SKM-1 treated with dmso at 0.1 percent for 144 hours (cell line): ENCODE measurements at regions not wholly inside any gene's neighbourhood (a gene's known extent, or its start where the extent isn't known, plus 50 kb on each side); places are given as distances from the start of the nearest gene placed in this dataset.

ENCODE experiments used
- DNase-seq: peaks from one replicate; lab custom pipeline; 2025; ENCODE audit not compliant: unreplicated experiment; lab: John Stamatoyannopoulos, UW

GRCh38 chr13:72126424-72126823, 259.4 kb upstream of the DACH1 start:
- DNase-seq, result no peak

- DNase-seq, result no peak
Measured at GRCh38 chr13:72125561-72125960, 258.6 kb upstream of the DACH1 start.

GRCh38 chr13:72122661-72123255, 255.8 kb upstream of the DACH1 start:
- no peak for DNase-seq

- DNase-seq, result no peak
Measured at GRCh38 chr13:72121466-72121865, 254.5 kb upstream of the DACH1 start.

- no peak for DNase-seq
Measured at GRCh38 chr13:72120632-72121031, 253.6 kb upstream of the DACH1 start.

GRCh38 chr13:72113931-72114330, 246.9 kb upstream of the DACH1 start:
- no peak for DNase-seq

- no peak for DNase-seq
Measured at GRCh38 chr13:72113076-72113475, 246.1 kb upstream of the DACH1 start.

- no peak for DNase-seq
Measured at GRCh38 chr13:72112216-72112615, 245.2 kb upstream of the DACH1 start.

GRCh38 chr13:72109863-72110262, 242.9 kb upstream of the DACH1 start:
- DNase-seq, result no peak

- no peak for DNase-seq
Measured at GRCh38 chr13:72104656-72105180, 237.7 kb upstream of the DACH1 start.

GRCh38 chr13:72101768-72102400, 234.9 kb upstream of the DACH1 start:
- DNase-seq, result no peak

- DNase-seq, result no peak
Measured at GRCh38 chr13:72100339-72100738, 233.3 kb upstream of the DACH1 start.

- DNase-seq, result no peak
Measured at GRCh38 chr13:72097568-72097967, 230.6 kb upstream of the DACH1 start.

GRCh38 chr13:72093262-72093661, 226.3 kb upstream of the DACH1 start:
- DNase-seq, result no peak

- no peak for DNase-seq
Measured at GRCh38 chr13:72074663-72075062, 207.7 kb upstream of the DACH1 start.

GRCh38 chr13:72072261-72072660, 205.3 kb upstream of the DACH1 start:
- no peak for DNase-seq

GRCh38 chr13:72071713-72072112, 204.7 kb upstream of the DACH1 start:
- DNase-seq, result no peak

- DNase-seq, result no peak
Measured at GRCh38 chr13:72062566-72062965, 195.6 kb upstream of the DACH1 start.

GRCh38 chr13:72061613-72062012, 194.6 kb upstream of the DACH1 start:
- no peak for DNase-seq

- no peak for DNase-seq
Measured at GRCh38 chr13:72050251-72050650, 183.2 kb upstream of the DACH1 start.

GRCh38 chr13:72043366-72043765, 176.4 kb upstream of the DACH1 start:
- DNase-seq, result no peak

GRCh38 chr13:72041165-72041564, 174.2 kb upstream of the DACH1 start:
- no peak for DNase-seq

GRCh38 chr13:72039126-72039525, 172.1 kb upstream of the DACH1 start:
- DNase-seq, result no peak
